ENCODE measurements at regions not wholly inside any gene's neighbourhood (a gene's known extent, or its start where the extent isn't known, plus 50 kb on each side); places are given as distances from the start of the nearest gene placed in this dataset.

DNA sequence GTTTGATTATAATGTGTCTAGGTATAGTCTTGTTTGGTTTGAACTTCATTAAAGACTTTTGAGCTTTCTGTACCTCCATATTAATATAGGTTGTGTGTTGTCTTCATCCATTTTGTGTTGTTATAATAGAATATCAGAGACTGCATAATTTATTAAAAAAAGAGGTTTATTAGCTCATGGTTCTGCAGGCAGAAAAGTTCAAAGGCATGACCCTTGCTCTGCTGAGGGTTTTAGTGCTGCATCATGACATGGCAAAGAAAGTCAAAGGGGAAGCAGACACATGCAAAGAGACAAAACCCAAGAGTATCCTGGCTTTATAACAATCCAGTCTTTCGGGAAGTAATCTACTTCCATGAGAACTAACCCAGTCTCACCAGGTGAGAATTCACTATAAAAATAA lies 358.2 kb downstream of the EDEM1 start:
- TF ChIP-seq, protein P1, sequence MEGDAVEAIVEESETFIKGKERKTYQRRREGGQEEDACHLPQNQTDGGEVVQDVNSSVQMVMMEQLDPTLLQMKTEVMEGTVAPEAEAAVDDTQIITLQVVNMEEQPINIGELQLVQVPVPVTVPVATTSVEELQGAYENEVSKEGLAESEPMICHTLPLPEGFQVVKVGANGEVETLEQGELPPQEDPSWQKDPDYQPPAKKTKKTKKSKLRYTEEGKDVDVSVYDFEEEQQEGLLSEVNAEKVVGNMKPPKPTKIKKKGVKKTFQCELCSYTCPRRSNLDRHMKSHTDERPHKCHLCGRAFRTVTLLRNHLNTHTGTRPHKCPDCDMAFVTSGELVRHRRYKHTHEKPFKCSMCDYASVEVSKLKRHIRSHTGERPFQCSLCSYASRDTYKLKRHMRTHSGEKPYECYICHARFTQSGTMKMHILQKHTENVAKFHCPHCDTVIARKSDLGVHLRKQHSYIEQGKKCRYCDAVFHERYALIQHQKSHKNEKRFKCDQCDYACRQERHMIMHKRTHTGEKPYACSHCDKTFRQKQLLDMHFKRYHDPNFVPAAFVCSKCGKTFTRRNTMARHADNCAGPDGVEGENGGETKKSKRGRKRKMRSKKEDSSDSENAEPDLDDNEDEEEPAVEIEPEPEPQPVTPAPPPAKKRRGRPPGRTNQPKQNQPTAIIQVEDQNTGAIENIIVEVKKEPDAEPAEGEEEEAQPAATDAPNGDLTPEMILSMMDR (conservative IDR thresholded peaks at IDR 0.05; ENCODE audit: low read length), result no peak
- TF ChIP-seq EZH2phosphoT487 (IDR thresholded peaks at IDR 0.05; ENCODE audit: borderline replicate concordance, low read depth, low read length), result no peak

All from OCI-LY7 (cell line).